GM18505 (cell line): ENCODE measurements at regions not wholly inside any gene's neighbourhood (a gene's known extent, or its start where the extent isn't known, plus 50 kb on each side); places are given as distances from the start of the nearest gene placed in this dataset.

Experiments used
- ATAC-seq: cut with Tn5 transposase; IDR thresholded peaks from one replicate; pipeline ENCODE4 v1.9.1; 2021; ENCODE audit not compliant: unreplicated experiment
- POLR2A ChIP-seq: IDR thresholded peaks from 4 replicates; pipeline ENCODE4 v1.6.1; 2011; ENCODE audit warnings: borderline replicate concordance; ENCODE audit not compliant: insufficient read depth, insufficient read length; ENCODE audit errors: extremely low read depth

DNA sequence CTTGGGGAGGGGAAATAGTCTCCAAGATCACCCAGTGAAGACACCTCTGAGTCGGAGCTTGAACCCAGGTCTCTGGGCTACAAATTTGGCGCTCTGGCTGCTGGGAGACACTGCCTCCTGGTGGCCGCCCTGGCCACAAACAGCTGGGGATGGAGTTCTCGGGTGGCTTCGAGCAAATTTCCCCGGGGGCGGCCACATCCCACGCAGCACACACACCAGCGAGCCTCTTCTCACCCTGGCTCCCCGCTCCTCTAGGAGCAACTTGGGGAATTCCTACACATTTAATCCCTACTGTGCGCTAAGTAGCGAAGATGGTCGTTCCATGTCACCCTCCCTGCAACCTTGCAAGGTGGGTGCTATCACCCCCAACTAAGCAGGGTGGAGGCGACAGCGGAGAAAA lies 66.2 kb upstream of the BEGAIN start:
- no peak for TF ChIP-seq POLR2A
- no peak for ATAC-seq

DNA sequence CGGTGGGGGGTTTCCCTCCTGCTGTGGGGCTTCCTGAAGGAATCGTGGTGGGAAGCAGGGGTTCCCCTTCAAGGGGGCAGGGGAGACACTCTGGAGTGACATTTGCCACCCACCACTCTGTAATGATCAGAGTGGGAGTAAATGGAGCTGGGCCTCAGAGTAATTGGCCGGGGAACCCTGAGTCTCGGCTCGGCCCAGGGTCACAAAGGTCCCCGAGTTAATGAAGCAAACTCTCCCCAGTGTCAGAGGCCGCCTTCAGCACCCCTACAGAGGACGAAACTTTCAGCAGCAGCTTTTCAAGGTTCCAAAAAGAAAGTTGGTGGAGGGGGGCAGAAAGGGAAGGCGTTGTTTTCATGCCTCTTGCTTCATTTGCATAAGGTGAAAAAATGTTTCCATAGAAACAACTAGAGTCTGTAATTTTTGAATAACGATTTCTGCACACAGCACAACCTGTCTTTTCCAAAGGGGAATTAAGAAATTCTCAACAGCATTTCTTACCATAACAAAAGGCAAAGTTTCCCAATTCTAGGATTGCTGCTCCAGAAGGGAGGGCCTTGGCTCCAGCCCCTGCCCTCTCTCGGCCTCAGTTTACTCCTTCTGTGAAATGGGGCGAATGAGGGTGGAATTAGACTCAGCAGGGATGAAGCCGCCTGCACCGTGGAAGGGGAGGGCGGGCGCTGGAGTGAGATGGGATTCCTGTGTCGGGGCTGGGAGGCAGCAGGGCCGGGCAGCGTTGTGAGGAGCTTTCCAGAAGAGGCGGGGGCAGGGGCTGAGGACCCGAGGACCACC lies 67.0 kb upstream of the BEGAIN start:
- no peak for TF ChIP-seq POLR2A
- no peak for ATAC-seq

DNA sequence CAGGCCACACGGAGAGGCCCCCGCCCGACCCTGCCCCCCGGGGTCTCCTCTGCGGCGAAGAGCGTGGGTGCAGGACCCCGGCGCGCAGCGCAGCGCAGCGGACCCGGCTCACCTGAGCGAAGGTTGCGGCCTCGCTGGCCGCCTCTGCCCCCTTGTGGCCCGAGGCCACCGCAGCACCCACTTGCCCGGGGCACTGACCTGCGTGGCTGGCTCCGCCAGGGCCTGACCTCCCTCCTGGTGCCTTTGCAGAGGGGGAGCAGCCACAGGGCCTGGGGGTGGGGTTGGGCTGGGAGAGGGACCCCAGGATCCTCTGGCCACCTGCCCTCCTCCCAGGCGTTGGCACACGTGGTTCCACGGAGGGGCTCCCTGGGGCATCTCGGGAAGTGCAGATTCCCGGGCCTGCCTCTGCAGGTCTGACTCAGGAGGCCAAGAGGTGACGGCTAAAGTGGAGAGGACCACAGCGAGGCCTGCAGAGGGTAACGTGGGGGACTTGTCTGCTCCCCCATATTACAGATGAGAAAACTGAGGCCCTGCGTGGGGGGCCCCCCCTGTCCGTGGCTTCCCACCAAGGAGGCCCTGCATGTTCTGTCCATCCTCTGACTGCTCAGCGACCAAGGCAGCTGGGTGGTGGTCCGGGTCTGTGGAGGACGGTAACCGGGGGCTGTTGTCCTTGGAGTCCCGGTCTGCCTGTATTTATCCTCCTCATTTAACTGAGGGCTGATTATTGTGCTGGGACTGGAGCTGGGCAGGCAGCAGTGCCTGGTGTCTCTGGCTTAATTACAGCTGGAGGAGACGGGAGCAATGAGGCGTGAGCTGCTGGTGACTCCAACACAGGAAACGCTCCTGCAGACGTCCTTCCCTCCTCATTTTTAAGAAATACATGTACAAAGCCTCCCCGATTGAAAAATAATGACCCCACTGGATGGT lies 67.9 kb upstream of the BEGAIN start:
- TF ChIP-seq POLR2A = no peak
- ATAC-seq = no peak

DNA sequence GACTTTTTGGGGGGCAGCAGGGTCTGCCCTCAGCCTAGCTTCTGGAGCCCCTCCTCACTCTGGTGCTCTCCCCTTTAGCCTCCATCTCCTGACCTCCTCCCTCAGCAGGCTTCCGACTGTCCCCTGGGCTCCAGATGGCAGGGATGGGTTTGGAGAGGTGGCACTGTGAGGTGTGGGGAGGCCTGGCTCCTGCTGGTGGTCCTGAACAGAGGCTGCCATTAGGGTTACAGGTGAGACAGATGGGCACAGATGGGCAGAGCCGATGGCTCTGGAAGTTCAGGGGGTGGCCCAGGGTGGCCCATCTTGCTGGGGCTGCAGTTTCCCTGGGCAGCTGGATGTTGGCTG lies 68.5 kb upstream of the BEGAIN start:
- ATAC-seq = no peak
- TF ChIP-seq POLR2A = no peak

DNA sequence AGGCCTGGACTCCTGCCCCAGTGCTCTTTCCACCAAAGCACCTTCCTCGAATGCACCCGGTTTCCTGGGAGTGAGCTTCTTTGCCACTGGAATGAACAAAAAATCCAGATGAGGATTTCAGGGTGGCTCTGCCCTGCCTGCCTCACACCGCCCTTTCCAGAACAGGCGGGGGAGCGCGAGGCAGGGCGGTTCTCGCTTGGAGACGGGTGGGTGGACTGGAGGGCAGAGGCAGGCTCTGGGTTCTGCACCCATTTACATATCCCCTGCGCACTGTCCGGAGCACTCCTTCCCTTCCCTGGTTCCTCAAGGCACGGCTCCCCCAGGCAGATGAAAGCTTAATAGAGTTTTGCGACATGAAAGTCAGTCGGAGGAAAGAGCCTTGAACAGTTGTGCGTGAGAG lies 69.7 kb upstream of the DLK1 start:
- no peak for TF ChIP-seq POLR2A
- no peak for ATAC-seq

DNA sequence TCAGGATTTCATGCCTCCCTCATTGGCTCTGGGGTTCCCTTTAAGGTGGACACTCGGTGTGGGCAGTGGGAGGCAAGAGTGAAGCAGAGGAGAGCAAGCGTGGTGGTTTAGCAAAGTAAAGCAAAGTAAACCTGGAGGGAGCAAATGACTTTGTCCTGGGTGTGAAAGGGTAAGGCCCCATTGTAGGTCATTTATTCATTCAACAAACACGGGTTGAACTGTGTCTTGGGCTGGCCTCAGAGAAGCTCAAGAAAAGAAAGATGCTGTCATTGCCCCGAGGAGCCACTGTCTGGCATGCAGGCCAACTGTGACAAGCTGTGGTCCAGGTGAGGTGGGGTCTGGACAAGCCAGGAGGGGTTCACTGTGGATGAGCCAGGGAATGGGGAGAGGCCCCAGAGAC lies 68.9 kb upstream of the DLK1 start:
- no peak for TF ChIP-seq POLR2A
- no peak for ATAC-seq

DNA sequence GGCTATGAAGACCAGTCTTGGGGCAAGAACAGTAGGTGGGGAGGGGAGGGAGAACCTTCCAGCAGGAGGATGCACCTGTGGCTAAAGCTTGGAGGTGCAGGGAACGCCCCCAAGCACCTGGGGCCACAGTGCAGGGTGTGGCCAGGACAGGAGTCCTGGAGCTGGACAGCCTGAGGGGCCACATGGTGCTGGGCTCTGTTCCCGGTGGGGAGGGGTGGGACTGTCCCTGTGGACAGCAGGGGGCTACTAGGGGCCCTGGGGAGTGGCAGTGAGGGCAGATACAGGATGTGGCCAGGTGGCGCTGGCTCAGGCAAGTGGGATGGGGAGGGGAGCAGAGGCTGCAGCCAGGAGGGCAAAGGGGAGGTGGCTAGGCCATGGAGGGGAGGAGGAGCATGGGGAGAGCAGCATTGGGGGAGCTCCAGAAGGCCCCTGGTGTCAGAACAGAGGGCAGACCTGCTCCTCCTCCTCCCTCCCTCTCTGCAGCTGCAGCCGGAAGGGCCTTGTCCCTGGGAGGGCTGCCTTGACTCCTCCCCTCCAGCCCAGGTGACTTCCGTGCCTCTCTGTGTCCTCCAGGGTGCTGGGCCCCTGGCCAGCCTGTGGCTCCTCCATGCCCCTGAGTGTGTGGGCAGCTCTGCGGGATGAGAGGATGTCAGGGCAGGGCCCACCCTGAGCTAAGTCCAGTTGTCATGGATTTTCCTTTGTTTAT lies 68.4 kb upstream of the DLK1 start:
- no peak for ATAC-seq
- no peak for TF ChIP-seq POLR2A

DNA sequence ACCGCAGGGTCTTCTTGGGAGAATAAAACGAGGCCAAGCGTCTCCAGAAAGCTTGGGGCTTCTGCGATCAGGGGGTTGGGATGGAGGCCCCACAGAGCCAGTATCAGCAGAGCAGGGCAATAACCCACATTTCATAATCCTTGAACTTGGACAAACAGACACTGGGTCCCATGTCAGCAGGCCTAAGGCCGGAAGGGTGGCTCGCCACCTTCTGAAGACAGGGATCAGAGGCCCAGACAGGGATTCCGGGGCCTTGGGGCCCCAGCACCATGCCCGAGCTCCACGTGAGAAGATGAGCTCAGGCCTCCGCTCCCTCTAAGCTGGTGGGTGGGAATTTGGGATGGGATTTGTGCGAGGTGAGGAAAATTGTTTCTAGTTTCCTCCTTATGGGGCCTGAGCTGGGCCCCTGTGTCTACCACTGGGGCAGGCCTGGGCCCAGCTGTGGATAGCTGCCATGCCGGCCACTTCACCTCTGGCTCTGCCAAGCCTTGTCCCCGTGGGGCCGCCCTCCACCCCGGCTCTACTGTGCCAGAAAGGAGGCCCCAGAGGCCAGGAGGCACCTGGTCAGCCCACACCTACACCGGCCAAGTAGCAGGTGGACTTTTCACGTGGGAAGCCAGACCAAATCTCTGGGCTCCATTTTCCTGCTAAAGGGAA lies 67.2 kb upstream of the DLK1 start:
- no peak for TF ChIP-seq POLR2A

DNA sequence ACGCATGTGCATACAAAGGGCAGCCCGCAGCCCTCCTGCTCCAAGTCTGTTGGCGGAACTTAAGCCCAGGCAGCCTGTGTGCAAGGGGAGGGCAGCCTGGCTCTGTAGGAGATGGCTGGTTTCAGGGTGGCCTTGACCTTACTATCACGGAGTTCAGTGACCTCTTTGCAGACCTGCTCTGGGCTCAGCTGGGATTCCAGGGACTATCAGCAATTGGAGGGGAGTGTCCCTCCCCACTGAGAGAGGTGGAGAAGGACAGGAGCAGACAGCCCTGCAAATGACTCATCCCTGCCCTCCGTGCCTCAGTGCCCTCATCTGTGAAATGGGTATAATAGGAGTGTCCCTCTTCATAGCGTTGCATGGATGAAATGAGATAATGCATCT lies 66.2 kb upstream of the DLK1 start:
- no peak for TF ChIP-seq POLR2A
- no peak for ATAC-seq

More for the DNA sequence above, 67.2 kb upstream of the DLK1 start:
- no peak for ATAC-seq

DNA sequence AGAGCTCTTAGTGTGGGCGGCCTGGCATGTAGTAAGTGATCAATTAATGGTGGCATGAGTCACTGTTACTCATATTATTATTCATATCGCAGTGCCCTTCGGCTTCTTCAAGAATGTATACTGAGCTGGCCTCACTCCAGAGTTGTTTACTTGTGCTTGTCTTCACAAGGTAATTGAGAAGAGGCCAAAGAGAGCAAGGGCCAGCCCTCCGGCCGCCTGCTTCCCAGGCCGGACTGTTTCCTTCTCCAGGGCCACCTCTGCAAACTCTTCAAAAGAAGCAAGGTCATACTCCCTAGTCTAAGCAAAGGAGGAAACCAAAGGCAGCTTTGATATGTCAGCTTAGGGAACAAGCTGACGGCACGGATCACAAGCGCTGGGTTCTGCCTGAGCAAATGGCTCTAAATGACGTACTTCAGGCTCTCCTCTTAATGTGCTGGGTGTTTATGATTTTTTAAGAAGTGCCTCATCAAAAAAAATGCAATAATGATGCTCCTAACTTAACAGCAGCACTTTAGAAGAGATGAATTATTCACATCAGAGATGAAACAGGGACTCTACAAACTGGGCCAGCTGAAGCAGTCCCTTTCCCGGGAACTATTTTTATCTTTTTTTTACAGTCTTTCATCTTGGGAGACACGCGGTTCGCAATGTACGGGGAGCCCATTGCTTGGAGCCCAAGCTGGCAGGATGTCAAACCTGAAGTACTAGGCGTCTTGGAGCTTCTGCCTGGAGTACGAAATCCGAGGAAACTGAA lies 65.6 kb upstream of the DLK1 start:
- no peak for TF ChIP-seq POLR2A
- ATAC-seq = no peak

DNA sequence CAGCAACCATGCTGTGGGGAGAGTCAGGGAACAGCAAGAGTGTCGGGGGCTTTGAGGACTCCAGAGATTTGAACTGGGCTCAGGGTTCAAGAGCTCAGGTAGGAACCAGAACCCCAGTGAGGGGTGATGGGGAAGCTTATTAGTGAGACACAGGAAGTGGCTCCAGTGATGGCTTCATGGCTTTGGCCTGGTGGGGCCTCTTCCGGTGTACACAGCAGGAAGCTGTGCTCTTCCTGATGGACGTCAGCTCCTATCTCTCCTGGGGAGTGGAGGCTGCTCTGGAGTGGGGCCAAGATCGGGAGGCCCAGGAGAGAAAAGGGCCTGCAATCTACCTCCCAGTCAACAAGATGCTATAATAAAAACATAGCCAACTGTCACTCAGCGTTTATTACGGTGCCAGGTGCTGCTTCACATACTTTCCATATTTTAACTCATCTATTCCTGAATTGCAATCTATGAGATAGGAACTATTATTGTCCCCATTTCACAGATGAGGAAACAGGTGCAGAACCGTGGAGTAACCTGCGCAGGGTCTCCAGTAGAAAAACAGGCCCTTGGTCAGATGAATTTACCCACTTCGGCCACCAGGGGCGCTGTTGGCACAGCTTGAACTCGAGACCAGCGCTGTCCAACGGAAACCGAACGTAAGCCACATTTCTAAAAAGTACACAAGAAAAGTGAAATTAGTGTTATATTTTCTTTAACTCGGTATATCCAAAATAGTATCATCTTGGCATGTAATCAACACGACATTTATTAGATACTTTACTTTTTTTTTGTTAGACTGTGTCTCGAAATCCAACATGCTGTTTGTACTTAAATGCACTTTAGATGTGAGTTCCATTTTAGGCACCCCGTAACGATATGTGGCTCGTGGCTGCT lies 63.6 kb upstream of the DLK1 start:
- no peak for TF ChIP-seq POLR2A
- ATAC-seq = no peak

DNA sequence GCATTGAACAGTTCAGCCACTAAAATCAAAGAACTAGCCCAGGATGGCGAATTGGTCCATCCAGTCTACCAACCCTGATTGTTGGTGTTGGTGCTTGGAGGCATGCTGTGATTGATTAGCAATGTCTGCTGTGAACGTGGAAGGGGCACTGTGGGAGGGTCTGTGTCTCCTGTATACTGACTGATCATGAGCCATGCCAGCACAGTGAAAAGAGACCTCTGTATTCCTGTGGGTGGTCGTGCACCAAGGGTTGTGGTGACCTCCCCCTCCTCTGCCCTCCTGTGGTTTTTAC lies 63.0 kb upstream of the DLK1 start:
- no peak for TF ChIP-seq POLR2A
- ATAC-seq = no peak
